Parathyroid adenoma (tissue), 2 donors: ENCODE measurements at regions not wholly inside any gene's neighbourhood (a gene's known extent, or its start where the extent isn't known, plus 50 kb on each side); places are given as distances from the start of the nearest gene placed in this dataset.

Source experiments
- H2AFZ ChIP-seq: fragments of 300-600 bp; sonication (generic); one replicate; pipeline ENCODE4 v1.7.0; 2017; ENCODE audit warnings: antibody characterized with exemption, mild to moderate bottlenecking
- H3K27ac ChIP-seq: fragments of 300-600 bp; sonication (generic); one replicate; pipeline ENCODE4 v1.7.0; 2017
- H3K27me3 ChIP-seq: fragments of 300-600 bp; sonication (generic); one replicate; pipeline ENCODE4 v1.7.0; 2017; ENCODE audit warnings: low read length; ENCODE audit not compliant: control insufficient read depth, insufficient read depth
- H3K36me3 ChIP-seq: fragments of 300-600 bp; sonication (generic); one replicate; pipeline ENCODE4 v1.7.0; 2017; ENCODE audit warnings: low read length; ENCODE audit not compliant: control insufficient read depth, insufficient read depth
- H3K4me1 ChIP-seq: fragments of 300-600 bp; sonication (generic); one replicate; pipeline ENCODE4 v1.7.0; 2017; ENCODE audit warnings: control low read depth
- H3K4me2 ChIP-seq: fragments of 300-600 bp; sonication (generic); one replicate; pipeline ENCODE4 v1.7.0; 2017; ENCODE audit warnings: low read length
- H3K4me3 ChIP-seq: fragments of 300-600 bp; sonication (generic); one replicate; pipeline ENCODE4 v1.7.0; 2017; ENCODE audit warnings: low read depth, low read length
- H3K79me2 ChIP-seq: fragments of 300-600 bp; sonication (generic); one replicate; pipeline ENCODE4 v1.7.0; 2017; ENCODE audit warnings: control low read depth
- H3K9ac ChIP-seq: fragments of 300-600 bp; sonication (generic); one replicate; pipeline ENCODE4 v1.7.0; 2017; ENCODE audit warnings: mild to moderate bottlenecking
- H3K9me3 ChIP-seq: fragments of 300-600 bp; sonication (generic); one replicate; pipeline ENCODE4 v1.7.0; 2017; ENCODE audit warnings: low read length; ENCODE audit not compliant: control insufficient read depth
- CTCF ChIP-seq: fragments of 300-600 bp; sonication (generic); IDR thresholded peaks from one replicate; pipeline ENCODE4 v1.7.0; 2017; ENCODE audit warnings: antibody characterized with exemption, mild to moderate bottlenecking
- donor health status: primary hyperparathyroidism.

GRCh38 chr14:100463937-100464336, 123.3 kb downstream of the BEGAIN start:
- H3K36me3 ChIP-seq, result no peaks in the 10 kb centered on the region
- no peak overlapping the region for H3K9ac ChIP-seq
- H3K4me2 ChIP-seq, result no peak overlapping the region
- no peak overlapping the region for H2AFZ ChIP-seq
- H3K9me3 ChIP-seq, result no peaks in the 10 kb centered on the region
- no peaks in the 10 kb centered on the region for H3K79me2 ChIP-seq
- no peaks in the 10 kb centered on the region for H3K4me1 ChIP-seq
- no peak for TF ChIP-seq CTCF
- no peak overlapping the region for H3K4me3 ChIP-seq
- no peaks in the 10 kb centered on the region for H3K27me3 ChIP-seq
- no peak overlapping the region for H3K27ac ChIP-seq

GRCh38 chr14:100466111-100466856, 120.9 kb downstream of the BEGAIN start:
- Histone ChIP-seq H2AFZ (no peak overlapping the region), H3K9me3 (no peaks in the 10 kb centered on the region), H3K79me2 (no peaks in the 10 kb centered on the region), H3K9ac (no peak overlapping the region), H3K27me3 (no peaks in the 10 kb centered on the region), H3K27ac (no peak overlapping the region), H3K36me3 (no peaks in the 10 kb centered on the region), H3K4me1 (no peaks in the 10 kb centered on the region), H3K4me2 (no peak overlapping the region), H3K4me3 (no peak overlapping the region)
- no peak for TF ChIP-seq CTCF

GRCh38 chr14:100467046-100467750, 120.0 kb downstream of the BEGAIN start:
- Histone ChIP-seq H3K4me2 (no peak overlapping the region), H2AFZ (no peak overlapping the region), H3K4me3 (no peak overlapping the region), H3K27me3 (no peaks in the 10 kb centered on the region), H3K9me3 (no peaks in the 10 kb centered on the region), H3K4me1 (no peaks in the 10 kb centered on the region), H3K79me2 (no peaks in the 10 kb centered on the region), H3K9ac (no peak overlapping the region), H3K36me3 (no peaks in the 10 kb centered on the region), H3K27ac (no peak overlapping the region)
- no peak for TF ChIP-seq CTCF

GRCh38 chr14:100467939-100468338, 119.3 kb downstream of the BEGAIN start:
- H3K4me1 ChIP-seq, result no peaks in the 10 kb centered on the region
- no peak overlapping the region for H3K4me2 ChIP-seq
- no peaks in the 10 kb centered on the region for H3K27me3 ChIP-seq
- no peak for TF ChIP-seq CTCF
- H3K36me3 ChIP-seq, result no peaks in the 10 kb centered on the region
- no peak overlapping the region for H3K4me3 ChIP-seq
- H3K79me2 ChIP-seq, result no peaks in the 10 kb centered on the region
- no peak overlapping the region for H3K27ac ChIP-seq
- no peaks in the 10 kb centered on the region for H3K9me3 ChIP-seq
- no peak overlapping the region for H2AFZ ChIP-seq
- no peak overlapping the region for H3K9ac ChIP-seq
